Esophagus mucosa (tissue), 1 donor: ENCODE measurements at regions not wholly inside any gene's neighbourhood (a gene's known extent, or its start where the extent isn't known, plus 50 kb on each side); places are given as distances from the start of the nearest gene placed in this dataset.

Source experiments
- ATAC-seq: fragments of 200-7000 bp; cut with Tn5 transposase; one replicate; pipeline ENCODE4 v1.9.1; 2020
- donor health status: DM: yes; HTN: yes; CAD: no.

- no peak for ATAC-seq
These were observed 712.5 kb upstream of the FZD8 start for GRCh38 chr10:36354633-36355032.

GRCh38 chr10:36351159-36351558 lies 709.1 kb upstream of the FZD8 start:
- peak; percentile 52 for ATAC-seq

- no peak for ATAC-seq
These were observed 707.5 kb upstream of the FZD8 start for GRCh38 chr10:36349445-36350078.

- no peak for ATAC-seq
These were observed 703.7 kb upstream of the FZD8 start for GRCh38 chr10:36345807-36346206.

GRCh38 chr10:36345175-36345533 lies 703.1 kb upstream of the FZD8 start:
- ATAC-seq: no peak

- ATAC-seq: no peak
These were observed 702.4 kb upstream of the FZD8 start for GRCh38 chr10:36344240-36345174.

- ATAC-seq: no peak
These were observed 700.7 kb upstream of the FZD8 start for GRCh38 chr10:36342781-36343180.

GRCh38 chr10:36341471-36341870 lies 699.4 kb upstream of the FZD8 start:
- ATAC-seq: no peak

- no peak for ATAC-seq
These were observed 694.2 kb upstream of the FZD8 start for GRCh38 chr10:36336315-36336714.

GRCh38 chr10:36333446-36333845 lies 691.4 kb upstream of the FZD8 start:
- ATAC-seq: no peak

GRCh38 chr10:36332926-36333325 lies 690.8 kb upstream of the FZD8 start:
- no peak for ATAC-seq

GRCh38 chr10:36331121-36331520 lies 689.0 kb upstream of the FZD8 start:
- no peak for ATAC-seq

GRCh38 chr10:36325815-36326214 lies 683.7 kb upstream of the FZD8 start:
- ATAC-seq: no peak

- ATAC-seq: no peak
These were observed 682.7 kb upstream of the FZD8 start for GRCh38 chr10:36324831-36325230.

- ATAC-seq: no peak
These were observed 671.0 kb upstream of the FZD8 start for GRCh38 chr10:36313142-36313541.

- no peak for ATAC-seq
These were observed 661.8 kb upstream of the FZD8 start for GRCh38 chr10:36303896-36304295.

GRCh38 chr10:36302086-36302485 lies 660.0 kb upstream of the FZD8 start:
- ATAC-seq: no peak

GRCh38 chr10:36301539-36301938 lies 659.4 kb upstream of the FZD8 start:
- no peak for ATAC-seq

- no peak for ATAC-seq
These were observed 659.0 kb upstream of the FZD8 start for GRCh38 chr10:36301139-36301538.

- ATAC-seq: no peak
These were observed 641.7 kb upstream of the FZD8 start for GRCh38 chr10:36283827-36284226.

- ATAC-seq: no peak
These were observed 639.8 kb upstream of the FZD8 start for GRCh38 chr10:36281831-36282331.

- no peak for ATAC-seq
These were observed 638.9 kb upstream of the FZD8 start for GRCh38 chr10:36280890-36281499.

- ATAC-seq: no peak
These were observed 638.2 kb upstream of the FZD8 start for GRCh38 chr10:36280321-36280741.

- ATAC-seq: no peak
These were observed 636.1 kb upstream of the FZD8 start for GRCh38 chr10:36278176-36278575.
